ENCODE measurements at regions not wholly inside any gene's neighbourhood (a gene's known extent, or its start where the extent isn't known, plus 50 kb on each side); places are given as distances from the start of the nearest gene placed in this dataset.

DNA sequence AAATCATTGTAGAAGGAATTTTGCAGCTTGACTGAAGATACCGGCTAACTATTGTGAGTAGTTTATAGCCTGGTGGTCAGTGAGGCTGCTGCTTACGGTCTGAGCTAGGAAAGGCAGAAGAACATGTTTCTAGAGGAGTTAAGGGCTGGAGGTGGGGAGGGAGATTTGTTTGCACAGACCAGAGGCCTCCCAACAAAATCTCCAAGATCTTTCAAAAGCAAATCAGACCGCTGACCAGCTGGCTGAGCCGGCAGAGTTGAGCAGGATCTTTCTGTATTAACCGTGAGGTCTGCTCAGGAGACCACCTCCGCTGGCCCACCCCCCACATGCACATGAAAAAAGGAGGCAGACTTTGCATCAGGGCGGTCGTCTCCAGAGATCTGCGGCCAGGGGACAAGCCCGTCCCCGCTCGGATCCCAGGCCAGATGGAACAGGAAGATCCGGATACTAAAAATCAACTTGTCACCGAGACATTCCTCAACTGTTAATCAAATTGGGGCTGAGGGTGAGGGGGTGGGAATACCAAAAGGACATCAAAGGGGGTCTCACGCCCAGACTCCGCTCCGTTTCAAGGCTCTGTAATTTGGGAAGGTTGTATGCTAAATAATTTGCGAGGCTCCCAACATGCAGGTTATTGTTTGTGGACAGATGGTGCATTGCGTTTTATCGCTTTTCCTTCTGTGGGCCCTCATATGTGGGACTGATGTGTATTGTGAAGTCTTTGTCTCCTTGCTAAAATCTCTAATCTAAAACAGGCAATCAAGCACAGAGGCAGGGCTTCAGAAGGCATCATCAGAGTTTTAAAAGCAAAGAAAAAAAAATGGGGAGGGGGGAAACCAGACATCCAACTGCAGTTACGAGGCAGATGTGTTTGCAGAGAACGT lies 319.0 kb downstream of the ZNF536 start:
- H3K27me3 ChIP-seq, result peaks cover 0 to 24% (median 0%) of the 10 kb centered on the region in 4 donors
- FAIRE-seq (no peak), DNase-seq (no peak), ATAC-seq (no peak)
- no peaks in the 10 kb centered on the region for H3K36me3 ChIP-seq
- no peak overlapping the region for H3K27ac ChIP-seq
- no peaks in the 10 kb centered on the region for H3K4me1 ChIP-seq
- H3K4me3 ChIP-seq, result no peak overlapping the region
- TF ChIP-seq, protein P1, sequence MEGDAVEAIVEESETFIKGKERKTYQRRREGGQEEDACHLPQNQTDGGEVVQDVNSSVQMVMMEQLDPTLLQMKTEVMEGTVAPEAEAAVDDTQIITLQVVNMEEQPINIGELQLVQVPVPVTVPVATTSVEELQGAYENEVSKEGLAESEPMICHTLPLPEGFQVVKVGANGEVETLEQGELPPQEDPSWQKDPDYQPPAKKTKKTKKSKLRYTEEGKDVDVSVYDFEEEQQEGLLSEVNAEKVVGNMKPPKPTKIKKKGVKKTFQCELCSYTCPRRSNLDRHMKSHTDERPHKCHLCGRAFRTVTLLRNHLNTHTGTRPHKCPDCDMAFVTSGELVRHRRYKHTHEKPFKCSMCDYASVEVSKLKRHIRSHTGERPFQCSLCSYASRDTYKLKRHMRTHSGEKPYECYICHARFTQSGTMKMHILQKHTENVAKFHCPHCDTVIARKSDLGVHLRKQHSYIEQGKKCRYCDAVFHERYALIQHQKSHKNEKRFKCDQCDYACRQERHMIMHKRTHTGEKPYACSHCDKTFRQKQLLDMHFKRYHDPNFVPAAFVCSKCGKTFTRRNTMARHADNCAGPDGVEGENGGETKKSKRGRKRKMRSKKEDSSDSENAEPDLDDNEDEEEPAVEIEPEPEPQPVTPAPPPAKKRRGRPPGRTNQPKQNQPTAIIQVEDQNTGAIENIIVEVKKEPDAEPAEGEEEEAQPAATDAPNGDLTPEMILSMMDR (IDR thresholded peaks at IDR 0.05), result no peak
- no peaks in the 10 kb centered on the region for H3K9me3 ChIP-seq
- intact Hi-C loops (cut with DNase I), result no loop called here
- WGBS, 2 donors, result 48 to 49% methylated on average over 22 of the region's 22 CpGs

DNA sequence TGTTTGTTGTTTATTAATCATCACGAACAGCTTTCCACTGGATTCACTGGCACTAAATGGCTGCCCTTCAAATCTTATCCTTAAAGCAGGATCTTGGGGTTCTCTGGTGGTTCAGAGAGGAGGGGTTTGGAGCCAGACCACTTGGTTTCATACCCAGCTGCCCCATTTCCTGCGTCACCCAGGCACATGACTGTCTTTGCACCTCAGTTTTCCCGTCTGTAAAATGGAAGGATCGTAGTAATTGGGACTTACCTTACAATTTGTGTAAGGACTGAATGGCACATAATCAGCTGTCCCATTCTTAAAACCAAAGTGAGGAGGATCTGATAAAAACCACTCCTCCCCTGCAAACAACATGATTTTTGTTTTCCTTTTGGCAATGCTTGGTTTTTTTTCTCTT lies 318.3 kb downstream of the ZNF536 start:
- H3K27ac ChIP-seq, result no peak overlapping the region
- ATAC-seq (no peak), FAIRE-seq (no peak), DNase-seq (no peak)
- H3K4me1 ChIP-seq, result no peaks in the 10 kb centered on the region
- TF ChIP-seq, protein P1 (IDR thresholded peaks at IDR 0.05), result no peak
- no peaks in the 10 kb centered on the region for H3K9me3 ChIP-seq
- intact Hi-C loops (cut with DNase I), result no loop called here
- no peaks in the 10 kb centered on the region for H3K36me3 ChIP-seq
- no peak overlapping the region for H3K4me3 ChIP-seq
- 67 to 83% methylated on average over 4 of the region's 4 CpGs for WGBS, 2 donors
- peaks cover 0 to 24% (median 0%) of the 10 kb centered on the region in 4 donors for H3K27me3 ChIP-seq

DNA sequence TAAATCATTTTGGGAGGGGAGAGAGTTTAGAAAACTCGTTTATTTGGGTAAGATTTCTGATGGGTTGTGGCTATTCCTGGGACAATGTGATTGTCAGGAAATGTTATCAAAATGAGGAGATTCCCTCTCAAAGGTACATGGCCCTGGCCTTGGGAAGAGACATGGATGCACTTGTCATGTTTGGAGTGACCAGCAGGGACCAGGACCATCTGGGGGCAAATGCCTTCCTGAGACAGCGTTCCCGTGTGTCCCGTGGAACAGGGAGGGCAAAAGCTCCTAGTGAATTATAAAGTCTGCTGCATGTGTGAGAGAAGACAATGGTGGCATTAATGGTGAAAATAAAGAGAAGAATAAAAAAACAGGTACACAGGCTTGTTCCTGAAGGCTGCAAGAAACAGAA lies 317.3 kb downstream of the ZNF536 start:
- intact Hi-C loops (cut with DNase I), result loop anchor here in 2 of 3 donors (10.0 kb wide), 2 partner anchors 665 to 1535 kb away; no protein-coding TSS in a partner anchor

DNA sequence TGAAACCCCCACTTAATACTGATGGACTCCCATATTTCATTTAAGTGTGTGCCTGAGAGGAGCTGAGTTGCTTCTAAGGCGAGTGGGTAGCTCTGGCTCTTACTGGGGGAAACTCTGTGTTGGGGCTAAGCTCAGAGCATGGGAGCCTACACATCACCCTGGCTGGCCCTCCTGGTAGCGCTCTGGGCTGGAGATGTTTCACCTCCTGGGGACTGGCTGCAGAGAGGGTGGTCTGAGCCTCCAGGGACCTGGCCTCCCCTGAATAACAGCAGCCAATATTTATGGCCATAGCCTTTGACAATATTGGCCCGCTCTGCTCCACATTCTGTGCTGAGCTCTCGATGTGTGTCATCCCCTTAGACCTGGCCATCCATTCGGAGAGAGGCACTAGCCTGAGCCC lies 316.5 kb downstream of the ZNF536 start:
- Histone ChIP-seq H3K27ac (no peak overlapping the region), H3K36me3 (no peaks in the 10 kb centered on the region), H3K4me3 (no peak overlapping the region), H3K9me3 (no peaks in the 10 kb centered on the region), H3K4me1 (no peaks in the 10 kb centered on the region), H3K27me3 (peaks cover 0 to 24% (median 0%) of the 10 kb centered on the region in 4 donors)
- FAIRE-seq (no peak), DNase-seq (no peak), ATAC-seq (no peak)
- 65 to 76% methylated on average over 5 of the region's 5 CpGs for WGBS, 2 donors
- TF ChIP-seq, protein P1 (IDR thresholded peaks at IDR 0.05), result no peak
- intact Hi-C loops (cut with DNase I), result loop anchor here in 2 of 3 donors (10.0 kb wide), 2 partner anchors 666 to 1536 kb away; no protein-coding TSS in a partner anchor

More for the DNA sequence above, 317.3 kb downstream of the ZNF536 start:
- TF ChIP-seq, protein P1 (IDR thresholded peaks at IDR 0.05), result no peak
- Histone ChIP-seq H3K27ac (no peak overlapping the region), H3K4me3 (no peak overlapping the region), H3K27me3 (peaks cover 0 to 24% (median 0%) of the 10 kb centered on the region in 4 donors), H3K4me1 (no peaks in the 10 kb centered on the region), H3K36me3 (no peaks in the 10 kb centered on the region), H3K9me3 (no peaks in the 10 kb centered on the region)
- ATAC-seq (no peak), DNase-seq (no peak), FAIRE-seq (no peak)
- 18 to 29% methylated on average over 4 of the region's 4 CpGs for WGBS, 2 donors
